ENCODE measurements at regions not wholly inside any gene's neighbourhood (a gene's known extent, or its start where the extent isn't known, plus 50 kb on each side); places are given as distances from the start of the nearest gene placed in this dataset.

DNA sequence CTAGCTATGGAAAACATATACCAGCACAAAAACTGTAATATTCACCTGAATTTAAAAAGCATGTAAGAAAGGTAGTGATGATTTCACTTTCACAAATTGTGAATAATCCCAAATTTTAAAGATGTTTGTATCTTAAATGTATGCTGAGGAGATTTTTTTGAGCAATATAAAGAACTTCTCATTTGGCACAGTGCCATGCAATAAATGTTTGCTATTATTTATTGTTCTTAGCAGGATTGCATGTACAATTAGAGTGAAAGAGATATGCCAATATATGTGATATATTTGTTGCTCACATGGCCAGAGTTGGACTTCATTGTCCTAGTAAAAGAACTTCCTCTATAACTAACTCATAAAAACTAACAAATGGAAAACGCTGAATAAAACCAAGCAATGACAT, 895.1 kb upstream of the KCND2 start:
- TF ChIP-seq ZFX (IDR thresholded peaks at IDR 0.05; ENCODE audit: borderline replicate concordance): no peak
- TF ChIP-seq, protein P1, sequence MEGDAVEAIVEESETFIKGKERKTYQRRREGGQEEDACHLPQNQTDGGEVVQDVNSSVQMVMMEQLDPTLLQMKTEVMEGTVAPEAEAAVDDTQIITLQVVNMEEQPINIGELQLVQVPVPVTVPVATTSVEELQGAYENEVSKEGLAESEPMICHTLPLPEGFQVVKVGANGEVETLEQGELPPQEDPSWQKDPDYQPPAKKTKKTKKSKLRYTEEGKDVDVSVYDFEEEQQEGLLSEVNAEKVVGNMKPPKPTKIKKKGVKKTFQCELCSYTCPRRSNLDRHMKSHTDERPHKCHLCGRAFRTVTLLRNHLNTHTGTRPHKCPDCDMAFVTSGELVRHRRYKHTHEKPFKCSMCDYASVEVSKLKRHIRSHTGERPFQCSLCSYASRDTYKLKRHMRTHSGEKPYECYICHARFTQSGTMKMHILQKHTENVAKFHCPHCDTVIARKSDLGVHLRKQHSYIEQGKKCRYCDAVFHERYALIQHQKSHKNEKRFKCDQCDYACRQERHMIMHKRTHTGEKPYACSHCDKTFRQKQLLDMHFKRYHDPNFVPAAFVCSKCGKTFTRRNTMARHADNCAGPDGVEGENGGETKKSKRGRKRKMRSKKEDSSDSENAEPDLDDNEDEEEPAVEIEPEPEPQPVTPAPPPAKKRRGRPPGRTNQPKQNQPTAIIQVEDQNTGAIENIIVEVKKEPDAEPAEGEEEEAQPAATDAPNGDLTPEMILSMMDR (IDR thresholded peaks at IDR 0.05): no peak
- H3K27ac ChIP-seq: no peak overlapping the region

DNA sequence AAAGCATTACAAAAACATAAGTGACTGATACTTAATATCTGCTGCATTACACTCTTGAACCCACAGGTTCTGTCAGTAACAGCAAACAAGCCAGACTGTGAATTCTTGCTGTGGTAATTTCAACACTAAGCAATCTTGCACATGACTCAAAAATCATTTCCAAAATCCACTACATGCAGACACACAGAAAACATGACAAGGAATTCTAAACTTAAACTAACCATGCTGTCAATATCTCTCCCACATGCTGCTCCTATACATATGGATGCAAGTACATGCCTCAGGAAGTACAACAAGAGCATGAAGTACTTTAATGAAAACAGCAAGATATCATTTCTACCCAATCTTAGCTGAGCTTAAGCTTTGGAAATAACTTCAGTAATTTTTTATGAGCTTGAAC, 890.2 kb upstream of the KCND2 start:
- no peak overlapping the region for H3K27ac ChIP-seq
- TF ChIP-seq, protein P1 (IDR thresholded peaks at IDR 0.05): no peak
- no peak for TF ChIP-seq ZFX (IDR thresholded peaks at IDR 0.05; ENCODE audit: borderline replicate concordance)

DNA sequence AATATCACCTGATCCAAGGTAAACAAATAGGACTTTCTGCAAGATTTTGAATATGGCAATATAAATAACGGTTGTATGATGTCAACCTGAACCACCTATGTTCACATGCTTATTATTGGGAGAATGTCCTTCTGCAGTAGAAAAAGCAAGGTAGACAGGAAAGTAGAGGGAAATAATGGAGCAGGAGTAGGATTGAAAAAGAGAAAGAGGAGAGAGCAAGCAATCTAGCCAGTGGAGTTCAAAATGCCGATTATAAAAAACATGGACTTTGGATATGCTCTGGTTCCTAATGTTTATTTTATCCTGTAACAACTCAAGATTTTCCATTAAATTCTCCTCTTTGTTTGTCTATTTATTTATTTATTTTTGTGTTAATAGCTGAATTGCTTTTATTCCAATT, 878.0 kb upstream of the KCND2 start:
- H3K27ac ChIP-seq: no peak overlapping the region
- TF ChIP-seq, protein P1 (IDR thresholded peaks at IDR 0.05): no peak
- no peak for TF ChIP-seq ZFX (IDR thresholded peaks at IDR 0.05; ENCODE audit: borderline replicate concordance)

DNA sequence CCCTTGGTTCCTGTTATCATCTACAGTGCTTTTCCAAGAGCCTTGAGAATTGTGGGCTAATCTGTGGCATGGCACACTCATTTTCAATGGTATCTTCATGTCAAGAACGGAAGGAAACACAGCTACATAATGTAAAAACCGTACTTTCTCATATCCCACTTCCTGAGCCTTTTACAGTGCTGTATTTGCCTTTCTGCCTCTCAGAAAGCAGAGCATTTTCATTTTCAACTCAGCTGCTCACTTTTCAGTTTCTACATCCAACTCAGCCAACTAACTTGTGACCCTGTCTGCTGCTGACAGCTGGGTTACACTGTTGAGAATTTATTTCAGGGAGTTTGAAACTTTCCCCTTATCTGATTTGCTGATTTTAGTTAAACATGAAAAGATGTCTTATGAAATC, 875.8 kb upstream of the KCND2 start:
- no peak overlapping the region for H3K27ac ChIP-seq
- TF ChIP-seq, protein P1 (IDR thresholded peaks at IDR 0.05): no peak
- no peak for TF ChIP-seq ZFX (IDR thresholded peaks at IDR 0.05; ENCODE audit: borderline replicate concordance)

DNA sequence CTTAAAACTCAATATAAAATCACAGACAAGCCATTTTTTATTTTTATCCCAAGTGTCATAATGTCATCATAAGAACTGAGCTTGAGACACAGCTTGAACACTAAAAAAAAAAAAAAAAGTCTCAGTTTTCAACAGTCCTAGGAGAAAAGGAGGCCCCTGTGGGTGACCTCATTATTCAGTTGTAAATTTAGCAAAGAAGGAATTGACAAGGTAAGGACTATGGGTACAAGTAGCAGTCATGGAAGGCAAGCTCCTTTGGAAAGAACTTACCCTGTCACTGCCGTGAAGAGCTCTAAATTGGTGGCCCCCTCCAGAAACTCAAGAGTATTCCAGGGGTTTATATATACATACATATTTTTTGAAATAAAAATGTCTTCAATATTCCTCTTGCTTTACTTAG, 864.4 kb upstream of the KCND2 start:
- TF ChIP-seq, protein P1 (IDR thresholded peaks at IDR 0.05): no peak

DNA sequence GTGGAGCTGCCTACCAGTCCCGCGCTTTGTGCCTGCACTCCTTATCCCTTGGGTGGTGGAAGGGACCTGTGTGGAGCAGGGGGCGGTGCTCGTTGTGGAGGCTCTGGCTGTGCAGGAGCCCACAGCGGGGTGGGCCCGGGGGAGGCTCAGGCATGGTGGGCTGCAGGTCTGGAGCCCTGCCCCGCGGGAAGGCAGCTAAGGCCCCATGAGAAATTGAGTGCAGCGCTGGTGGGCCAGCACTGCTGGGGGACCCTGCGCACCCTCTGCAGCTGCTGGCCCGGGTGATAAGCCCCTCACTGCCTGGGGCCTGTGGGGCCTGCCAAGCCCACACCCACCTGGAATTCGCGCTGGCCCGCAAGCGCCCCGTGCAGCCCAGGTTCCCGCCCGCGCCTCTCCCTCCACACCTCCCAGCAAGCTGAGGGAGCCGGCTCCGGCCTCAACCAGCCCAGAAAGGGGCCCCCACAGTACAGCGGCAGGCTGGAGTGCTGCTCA, 859.6 kb upstream of the KCND2 start:
- no peak overlapping the region for H3K27ac ChIP-seq
- no peak for TF ChIP-seq ZFX (IDR thresholded peaks at IDR 0.05; ENCODE audit: borderline replicate concordance)
- TF ChIP-seq, protein P1 (IDR thresholded peaks at IDR 0.05): no peak

More for the DNA sequence above, 864.4 kb upstream of the KCND2 start:
- H3K27ac ChIP-seq: no peak overlapping the region

DNA sequence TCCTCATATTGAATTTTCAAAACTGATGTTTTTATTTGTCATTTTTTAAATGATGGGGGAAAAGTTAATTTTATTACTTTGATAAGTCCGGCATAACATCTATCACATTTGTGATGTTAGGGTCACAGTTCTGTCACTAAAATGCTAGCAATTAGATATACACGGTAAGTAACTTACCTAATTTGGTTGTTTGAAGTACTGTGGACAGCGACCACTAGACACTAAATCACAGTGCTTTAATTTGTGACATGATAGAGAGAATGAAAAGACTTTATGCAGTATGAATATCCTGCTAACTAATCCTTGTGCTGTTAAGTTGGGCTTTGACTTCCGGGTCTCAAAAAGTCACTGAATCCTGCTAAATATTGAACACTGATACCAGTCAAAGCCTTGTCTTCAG, 857.3 kb upstream of the KCND2 start:
- no peak for TF ChIP-seq ZFX (IDR thresholded peaks at IDR 0.05; ENCODE audit: borderline replicate concordance)
- TF ChIP-seq, protein P1 (IDR thresholded peaks at IDR 0.05): no peak
- H3K27ac ChIP-seq: no peak overlapping the region

Data from 22Rv1 (cell line).